Ishikawa (cell line): ENCODE measurements at regions not wholly inside any gene's neighbourhood (a gene's known extent, or its start where the extent isn't known, plus 50 kb on each side); places are given as distances from the start of the nearest gene placed in this dataset.

ENCODE experiments used
- CEBPB ChIP-seq: IDR thresholded peaks from 2 replicates; pipeline ENCODE4 v1.6.1; 2012
- CREB1 ChIP-seq: IDR thresholded peaks from 2 replicates; pipeline ENCODE4 v1.6.1; 2012; ENCODE audit warnings: low read depth
- EGR1 ChIP-seq: IDR thresholded peaks from 2 replicates; pipeline ENCODE4 v1.6.1; 2012
- EP300 ChIP-seq: IDR thresholded peaks from 2 replicates; pipeline ENCODE4 v1.6.1; 2012; ENCODE audit warnings: borderline replicate concordance
- FOXM1 ChIP-seq: IDR thresholded peaks from 2 replicates; pipeline ENCODE4 v1.6.1; 2012; ENCODE audit warnings: low read depth, borderline replicate concordance
- MAX ChIP-seq: IDR thresholded peaks from 2 replicates; pipeline ENCODE4 v1.6.1; 2012
- NFIC ChIP-seq: IDR thresholded peaks from 2 replicates; pipeline ENCODE4 v1.6.1; 2012
- RAD21 ChIP-seq: IDR thresholded peaks from 2 replicates; pipeline ENCODE4 v1.6.1; 2012; ENCODE audit warnings: low read depth
- REST ChIP-seq: IDR thresholded peaks from 2 replicates; pipeline ENCODE4 v1.6.1; 2012; ENCODE audit warnings: low read depth, mild to moderate bottlenecking
- TAF1 ChIP-seq: IDR thresholded peaks from 2 replicates; pipeline ENCODE4 v1.6.1; 2012; ENCODE audit warnings: low read depth, mild to moderate bottlenecking
- TCF12 ChIP-seq: IDR thresholded peaks from 2 replicates; pipeline ENCODE4 v1.6.1; 2012; ENCODE audit warnings: low read depth
- TEAD4 ChIP-seq: IDR thresholded peaks from 2 replicates; pipeline ENCODE4 v1.6.1; 2012
- USF1 ChIP-seq: IDR thresholded peaks from 2 replicates; pipeline ENCODE4 v1.6.1; 2012
- YY1 ChIP-seq: IDR thresholded peaks from 2 replicates; pipeline ENCODE4 v1.6.1; 2012; ENCODE audit warnings: low read depth
- ZBTB7A ChIP-seq: IDR thresholded peaks from 2 replicates; pipeline ENCODE4 v1.6.1; 2012; ENCODE audit warnings: low read depth

GRCh38 chr6:43849844-43850243 lies 79.8 kb downstream of the VEGFA start:
- TF ChIP-seq NFIC (no peak), YY1 (no peak), CEBPB (no peak), REST (no peak), TAF1 (no peak), ZBTB7A (no peak), FOXM1 (no peak), USF1 (no peak), EGR1 (no peak), RAD21 (no peak), CREB1 (no peak)

- TF ChIP-seq TEAD4 (no peak), FOXM1 (no peak), MAX (no peak), EP300 (no peak), USF1 (no peak), CEBPB (no peak), TCF12 (no peak), EGR1 (no peak), TAF1 (no peak), REST (no peak), RAD21 (no peak), CREB1 (no peak), NFIC (no peak), ZBTB7A (no peak), YY1 (no peak)
Observed at GRCh38 chr6:43848671-43849391, 78.8 kb downstream of the VEGFA start.

- TF ChIP-seq EGR1 (no peak), REST (no peak), TEAD4 (no peak), CREB1 (no peak), TCF12 (no peak), CEBPB (no peak), MAX (no peak), EP300 (no peak), NFIC (no peak), RAD21 (no peak), TAF1 (no peak), USF1 (no peak), YY1 (no peak), FOXM1 (no peak), ZBTB7A (no peak)
Observed at GRCh38 chr6:43847741-43848630, 78.0 kb downstream of the VEGFA start.
